Myocyte (in vitro differentiated cells): ENCODE measurements at regions not wholly inside any gene's neighbourhood (a gene's known extent, or its start where the extent isn't known, plus 50 kb on each side); places are given as distances from the start of the nearest gene placed in this dataset.
"Not testable (repeated sequence)": the region's sequence is repeated elsewhere in the genome, so short reads cannot be mapped to it uniquely, and the experiment has no call there.

Source experiments
- DNase-seq: peaks from one replicate; pipeline ENCODE4 v3.0.0-alpha.2; 2012; ENCODE audit warnings: low read depth

- DNase-seq, result not testable (repeated sequence)
Observed at GRCh38 chr2:91520972-91521535, 2829.6 kb downstream of the RPIA start.

- not testable (repeated sequence) for DNase-seq
Observed at GRCh38 chr2:91521944-91522343, 2830.5 kb downstream of the RPIA start.

DNA sequence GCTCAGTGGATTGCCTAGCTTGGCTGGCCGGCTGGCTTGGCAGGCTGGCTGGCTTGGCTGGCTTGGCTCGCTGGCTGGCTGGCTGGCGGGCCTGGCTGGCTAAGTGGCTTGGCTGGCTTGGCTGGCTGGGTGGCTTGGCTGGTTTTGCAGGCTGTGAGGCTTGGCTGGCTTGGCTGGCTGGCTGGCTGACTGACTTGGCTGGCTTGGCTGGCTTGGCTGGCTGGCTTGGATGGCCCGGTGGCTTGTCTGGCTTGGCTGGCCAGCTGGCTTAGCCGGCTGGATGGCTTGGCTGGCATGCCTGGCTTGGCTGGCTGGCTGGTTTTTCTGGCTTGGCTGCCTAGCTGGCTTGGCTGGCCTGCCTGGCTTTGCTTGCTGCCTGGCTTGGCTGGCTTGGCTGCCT, 2831.4 kb downstream of the RPIA start:
- DNase-seq, result not testable (repeated sequence)

DNA sequence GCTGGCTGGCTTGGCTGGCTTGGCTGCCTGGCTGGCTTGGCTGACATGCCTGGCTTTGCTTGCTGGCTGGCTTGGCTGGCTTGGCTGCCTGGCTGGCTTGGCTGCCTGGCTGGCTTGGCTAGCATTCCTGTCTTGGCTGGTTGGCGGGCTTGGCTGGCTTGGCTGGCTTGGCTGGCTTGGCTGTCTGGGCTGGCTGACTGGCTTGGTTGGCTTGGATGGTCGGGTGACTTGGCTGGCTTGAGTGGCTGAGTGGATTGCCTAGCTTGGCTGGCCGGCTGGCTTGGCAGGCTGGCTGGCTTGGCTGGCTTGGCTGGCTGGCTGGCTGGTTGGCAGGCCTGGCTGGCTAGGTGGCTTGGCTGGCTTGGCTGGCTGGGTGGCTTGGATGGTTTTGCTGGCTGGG, 2832.3 kb downstream of the RPIA start:
- not testable (repeated sequence) for DNase-seq

DNA sequence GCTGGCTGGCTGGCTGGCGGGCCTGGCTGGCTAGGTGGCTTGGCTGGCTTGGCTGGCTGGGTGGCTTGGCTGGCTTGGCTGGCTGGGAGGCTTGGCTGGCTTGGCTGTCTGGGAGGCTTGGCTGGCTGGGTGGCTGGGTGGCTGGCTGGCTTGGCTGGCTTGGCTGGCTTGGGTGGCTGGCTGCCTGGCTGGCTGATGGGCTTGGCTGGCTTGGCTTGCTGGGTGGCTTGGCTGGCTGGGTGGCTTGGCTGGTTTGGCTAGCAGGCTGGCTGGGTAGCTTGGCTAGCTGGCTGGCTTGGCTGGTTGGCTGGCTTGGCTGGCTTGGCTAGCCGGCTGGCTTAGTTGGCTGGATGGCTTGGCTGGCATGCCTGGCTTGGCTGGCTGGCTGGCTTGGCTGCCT, 2834.1 kb downstream of the RPIA start:
- not testable (repeated sequence) for DNase-seq

GRCh38 chr2:91526083-91526482, 2834.6 kb downstream of the RPIA start:
- not testable (repeated sequence) for DNase-seq

DNA sequence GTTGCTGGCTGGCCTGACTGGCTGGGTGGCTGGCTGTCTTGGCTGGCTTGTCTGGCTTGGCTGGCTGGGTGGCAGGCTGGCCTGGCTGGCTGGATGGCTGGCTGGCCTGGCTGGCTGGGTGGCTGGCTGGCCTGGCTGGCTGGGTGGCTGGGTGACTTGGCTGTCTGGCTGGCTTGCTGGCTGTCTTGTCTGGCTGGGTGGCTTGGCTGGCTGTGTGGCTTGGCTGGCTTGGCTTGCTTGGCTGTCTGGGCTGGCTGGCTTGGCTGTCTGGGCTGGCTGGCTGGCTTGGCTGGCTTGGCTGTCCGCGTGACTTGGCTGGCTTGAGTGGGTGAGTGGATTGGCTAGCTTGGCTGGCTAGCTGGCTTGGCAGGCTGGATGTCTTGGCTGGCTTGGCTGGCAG, 2835.6 kb downstream of the RPIA start:
- not testable (repeated sequence) for DNase-seq

DNA sequence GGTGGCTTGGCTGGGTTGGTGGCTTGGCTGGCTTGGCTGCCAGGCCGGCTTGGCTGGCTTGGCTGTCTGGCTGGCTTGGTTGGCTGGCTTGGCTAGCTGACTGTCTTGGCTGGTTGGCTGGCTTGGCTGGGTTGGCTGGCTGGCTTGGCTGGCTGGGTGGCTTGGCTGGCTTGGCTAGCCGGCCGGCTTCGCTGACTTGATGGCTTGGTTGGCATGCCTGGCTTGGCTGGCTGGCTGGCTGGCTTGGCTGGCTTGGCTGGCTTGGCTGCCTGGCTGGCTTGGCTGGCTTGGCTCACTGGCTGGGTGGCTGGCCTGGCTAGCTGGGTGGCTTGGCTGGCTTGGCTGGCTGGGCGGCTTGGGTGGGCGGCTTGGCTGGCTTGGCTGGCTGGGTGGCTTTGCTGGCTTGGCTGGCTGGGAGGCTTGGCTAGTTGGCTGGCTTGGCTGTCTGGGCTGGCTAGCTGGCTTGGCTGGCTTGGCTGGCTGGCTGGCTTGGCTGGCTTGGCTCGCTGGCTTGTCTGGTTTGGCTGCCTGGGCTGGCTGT, 2836.1 kb downstream of the RPIA start:
- DNase-seq, result not testable (repeated sequence)

GRCh38 chr2:91528361-91528760, 2836.9 kb downstream of the RPIA start:
- not testable (repeated sequence) for DNase-seq

DNA sequence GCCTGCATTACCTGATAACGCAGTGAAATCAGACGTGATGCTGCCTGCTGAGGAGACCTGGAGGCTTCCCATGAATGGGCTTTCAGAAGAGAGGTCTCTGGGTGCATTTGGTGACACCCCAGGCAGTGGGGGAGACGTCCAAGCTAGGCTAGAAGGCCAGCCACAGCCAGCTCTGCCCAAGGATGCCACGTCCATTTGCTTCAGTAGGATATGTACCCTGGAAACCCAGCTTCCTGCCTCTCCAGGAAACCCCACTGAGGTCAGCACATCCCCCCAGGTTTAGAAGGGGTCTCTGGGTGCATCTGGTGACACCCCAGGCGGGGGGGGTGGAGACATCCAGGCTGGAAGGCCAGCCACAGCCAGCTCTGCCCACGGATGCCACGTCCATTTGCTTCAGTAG, 2844.6 kb downstream of the RPIA start:
- DNase-seq, result not testable (repeated sequence)

- not testable (repeated sequence) for DNase-seq
Observed at GRCh38 chr2:91536549-91537263, 2845.2 kb downstream of the RPIA start.

DNA sequence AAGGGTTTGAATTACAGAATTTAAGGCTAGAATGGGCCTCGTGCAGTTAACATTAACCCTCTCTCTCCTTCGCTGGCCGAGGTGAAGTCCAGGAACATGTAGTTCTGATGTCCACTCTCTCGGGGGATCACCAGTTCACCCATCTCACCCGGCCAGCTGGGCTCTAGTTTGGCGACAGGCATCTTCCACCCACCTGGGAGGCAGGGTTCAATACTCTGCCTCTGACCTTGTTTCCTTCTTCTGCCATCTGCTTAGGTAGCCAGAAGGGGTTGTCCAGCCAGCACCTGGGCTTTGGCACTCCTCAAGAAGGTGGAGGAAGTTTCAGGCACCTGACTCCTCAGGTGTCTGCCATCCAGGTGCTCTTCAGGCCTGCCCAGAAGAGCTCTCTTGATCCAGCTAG, 2857.8 kb downstream of the RPIA start:
- DNase-seq, result not testable (repeated sequence)

- not testable (repeated sequence) for DNase-seq
Observed at GRCh38 chr2:91558234-91558633, 2866.8 kb downstream of the RPIA start.

DNA sequence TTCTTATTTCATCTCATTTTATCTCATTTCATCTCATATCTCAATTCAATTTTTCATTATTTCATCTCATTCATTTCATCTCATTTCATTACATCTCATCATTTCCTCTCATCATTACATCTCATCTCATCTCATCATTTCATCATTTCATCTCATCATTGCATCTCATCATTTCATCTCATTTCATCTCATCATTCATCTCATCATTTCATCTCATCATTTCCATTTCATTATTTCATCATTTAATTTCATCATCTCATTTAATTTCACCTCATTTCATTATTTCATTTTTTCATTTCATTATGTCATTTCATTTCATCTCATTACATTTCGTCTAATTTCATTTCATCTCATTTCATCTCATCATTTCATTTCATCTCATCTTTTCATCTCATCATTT, 2867.8 kb downstream of the RPIA start:
- DNase-seq, result not testable (repeated sequence)

- not testable (repeated sequence) for DNase-seq
Observed at GRCh38 chr2:91559886-91560614, 2868.6 kb downstream of the RPIA start.

- not testable (repeated sequence) for DNase-seq
Observed at GRCh38 chr2:91562184-91562583, 2870.7 kb downstream of the RPIA start.

DNA sequence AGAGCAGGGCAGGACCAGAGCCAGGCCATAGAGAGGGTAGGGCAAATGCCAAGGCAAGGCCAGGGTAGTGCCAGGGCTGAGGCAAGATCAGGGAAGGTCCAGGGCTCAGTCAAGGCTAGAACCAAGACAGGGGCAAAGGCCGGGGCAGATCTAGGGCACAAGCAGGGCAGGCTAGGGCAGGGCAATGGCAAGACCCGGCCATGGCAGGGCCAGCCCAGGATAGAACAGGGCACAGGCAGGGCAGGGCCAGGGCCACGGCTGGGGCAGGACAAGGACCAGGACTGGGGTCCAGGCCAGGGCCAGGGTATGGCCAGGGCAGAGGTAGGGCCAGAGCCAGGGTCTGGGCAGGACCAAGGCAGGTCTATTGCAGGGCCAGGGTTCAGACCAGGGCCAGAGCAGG, 2873.2 kb downstream of the RPIA start:
- not testable (repeated sequence) for DNase-seq

DNA sequence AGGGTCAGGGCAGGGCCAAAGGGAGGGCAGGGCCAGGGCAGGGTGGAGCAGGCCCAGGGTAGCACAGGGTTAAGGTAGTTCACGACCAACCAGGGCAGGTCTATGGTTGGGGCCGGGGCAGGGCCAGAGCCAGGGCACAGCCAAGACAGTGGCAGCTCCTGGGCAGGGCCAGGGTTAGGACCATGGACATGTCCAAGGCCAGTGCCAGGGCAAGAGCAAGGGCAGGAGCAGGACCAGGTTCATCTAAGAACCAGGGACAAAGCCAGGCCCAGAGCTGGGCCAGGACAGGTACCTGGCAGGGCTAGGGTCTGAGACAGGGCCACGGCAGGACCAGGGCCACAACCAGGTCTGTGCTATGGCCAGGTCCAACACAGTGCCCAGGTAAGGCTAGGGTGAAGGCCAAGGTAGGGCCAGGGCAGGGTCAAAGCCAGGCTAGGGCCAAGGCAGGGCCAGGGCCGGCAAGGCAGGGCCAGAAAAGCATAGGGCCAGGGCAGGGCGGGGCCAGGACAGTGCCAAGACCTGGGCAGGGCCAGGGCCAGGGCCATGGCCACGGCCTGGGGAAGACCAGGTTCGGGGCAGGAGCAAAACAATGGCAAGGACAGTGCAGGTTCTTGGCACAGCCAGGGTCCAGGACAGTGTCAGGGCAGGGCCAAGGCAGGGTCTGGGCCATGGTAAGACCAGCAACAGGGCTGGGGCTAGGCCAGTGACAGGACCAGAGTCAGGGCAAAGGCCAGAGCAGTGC, 2874.4 kb downstream of the RPIA start:
- DNase-seq, result not testable (repeated sequence)

DNA sequence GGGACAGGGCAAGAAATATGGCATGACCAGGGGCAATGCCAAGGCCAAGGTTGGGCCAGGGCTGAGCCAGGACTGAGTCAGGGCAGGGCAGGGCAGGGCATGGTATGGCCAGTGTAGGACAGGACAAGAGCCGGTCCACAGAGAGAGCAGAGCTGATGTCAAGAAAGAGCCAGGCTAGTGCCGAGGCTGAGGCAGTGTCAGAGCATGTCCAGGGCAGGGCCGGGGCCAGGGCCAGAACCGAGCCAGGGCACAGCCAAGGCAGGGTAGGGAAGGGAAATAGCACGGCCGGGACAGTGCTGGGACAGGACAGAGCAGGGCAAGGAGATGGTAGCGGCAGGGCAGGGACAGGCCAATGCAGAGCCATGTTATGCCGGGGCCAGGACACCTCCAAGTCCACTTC, 2875.1 kb downstream of the RPIA start:
- not testable (repeated sequence) for DNase-seq

GRCh38 chr2:91567546-91568335, 2876.3 kb downstream of the RPIA start:
- not testable (repeated sequence) for DNase-seq
